HCT116 (cell line): ENCODE measurements at regions not wholly inside any gene's neighbourhood (a gene's known extent, or its start where the extent isn't known, plus 50 kb on each side); places are given as distances from the start of the nearest gene placed in this dataset.

Experiments used
- ATAC-seq: fragments of 200-7000 bp; cut with Tn5 transposase; 2 replicates; pipeline ENCODE4 v1.9.1; 2020; ENCODE audit warnings: mild to moderate bottlenecking, moderate library complexity
- BruUV-seq: library from RNA; stranded (reverse); fragments of 400-500 nt; replicated peaks from 2 replicates; lab custom pipeline; 2021; lab: Mats Ljungman, UMichigan
- CTCF ChIA-PET: fragments of 300-600 bp; sonication (Branson Sonifier 250); formaldehyde crosslinking; loops from one replicate; lab custom pipeline; 2021; ENCODE audit warnings: antibody characterized with exemption; lab: Charles Lee
- POLR2A ChIA-PET: fragments of 300-600, 350-600 bp; sonication (Branson Sonifier 250); formaldehyde crosslinking; loops from one replicate; lab custom pipeline; 2021; ENCODE audit warnings: antibody characterized with exemption; lab: Charles Lee
- RAD21 ChIA-PET, 2 experiments: fragments of 300-600 bp; sonication (Branson Sonifier 250); formaldehyde crosslinking; loops; one replicate each; lab custom pipeline; 2023; ENCODE audit warnings: low total read pairs in 2 of 2; ENCODE audit not compliant: uncharacterized antibody in 2 of 2, unreplicated experiment in 2 of 2, low non-redundant PET in 1 of 2; lab: Charles Lee
- DNase-seq: peaks from one replicate; pipeline ENCODE4 v3.0.0-alpha.2; 2010; ENCODE audit warnings: low read depth, low spot score
- H2AFZ ChIP-seq: fragments of 200-600 bp; shearing (Covaris generic), sonication (generic); 2 replicates; pipeline ENCODE4 v1.6.1; 2017; ENCODE audit warnings: low read depth, mixed run types, mixed read lengths, antibody characterized with exemption, low read length; ENCODE audit not compliant: poor library complexity, severe bottlenecking
- H3K27ac ChIP-seq: 2 replicates; pipeline ENCODE4 v1.5.1; 2012; ENCODE audit warnings: low read depth, low read length
- H3K27me3 ChIP-seq: fragments of 200-600 bp; sonication (generic); 2 replicates; pipeline ENCODE4 v1.6.1; 2016; ENCODE audit warnings: mixed run types, low read length, mixed read lengths; ENCODE audit not compliant: insufficient read depth
- H3K36me3 ChIP-seq, 2 experiments: fragments of 200-500 bp in 1 of 2; fragments of 200-600 bp in 1 of 2; sonication (Bioruptor generic) in 1 of 2; sonication (generic) in 1 of 2; 2 replicates each; pipeline versions ENCODE4 v1.5.1 to v1.6.1; 2014 to 2016; ENCODE audit warnings: low read length in 2 of 2, inconsistent platforms in 1 of 2, mixed read lengths in 1 of 2, mixed run types in 1 of 2; ENCODE audit not compliant: insufficient read depth in 2 of 2, control insufficient read depth in 1 of 2
- H3K4me1 ChIP-seq, 2 experiments: fragments of 200-600 bp in 1 of 2; sonication (generic) in 1 of 2; 2 replicates each; pipeline versions ENCODE4 v1.5.1 to v1.6.1; 2012 to 2017; ENCODE audit warnings: low read length in 2 of 2, inconsistent platforms in 1 of 2, mild to moderate bottlenecking in 1 of 2, mixed read lengths in 1 of 2, mixed run types in 1 of 2, moderate library complexity in 1 of 2; ENCODE audit not compliant: insufficient read depth in 2 of 2, control insufficient read depth in 1 of 2
- H3K4me2 ChIP-seq: fragments of 200-600 bp; sonication (generic); 2 replicates; pipeline ENCODE4 v1.6.1; 2017; ENCODE audit warnings: mixed run types, low read length, mixed read lengths
- H3K4me3 ChIP-seq, 2 experiments: fragments of 200-600 bp in 1 of 2; sonication (generic) in 1 of 2; replicated peaks in 1 of 2; 2 replicates each; pipeline ENCODE4 v1.5.1; 2011 to 2016; ENCODE audit warnings: low read length in 2 of 2, control low read depth in 1 of 2, low read depth in 1 of 2, mild to moderate bottlenecking in 1 of 2, mixed read lengths in 1 of 2, mixed run types in 1 of 2
- H3K79me2 ChIP-seq: fragments of 200-600 bp; sonication (generic); 2 replicates; pipeline ENCODE4 v1.6.1; 2017; ENCODE audit warnings: mild to moderate bottlenecking, mixed run types, low read length, moderate library complexity, mixed read lengths; ENCODE audit not compliant: insufficient read depth
- H3K9ac ChIP-seq: fragments of 200-600 bp; sonication (generic); 2 replicates; pipeline ENCODE4 v1.6.1; 2016; ENCODE audit warnings: low read length, mixed read lengths
- H3K9me2 ChIP-seq: fragments of 200-600 bp; sonication (generic), shearing (Covaris generic); 2 replicates; pipeline ENCODE4 v1.6.1; 2017; ENCODE audit warnings: mixed run types, mild to moderate bottlenecking, moderate library complexity; ENCODE audit not compliant: insufficient read depth
- H3K9me3 ChIP-seq, 2 experiments: fragments of 200-500 bp in 1 of 2; fragments of 200-600 bp in 1 of 2; sonication (Bioruptor generic) in 1 of 2; sonication (generic) in 1 of 2; 2 replicates each; pipeline ENCODE4 v1.6.1; 2014 to 2017; ENCODE audit warnings: low read length in 2 of 2, mixed read lengths in 2 of 2, inconsistent platforms in 1 of 2, low read depth in 1 of 2, mild to moderate bottlenecking in 1 of 2, mixed run types in 1 of 2, moderate library complexity in 1 of 2; ENCODE audit not compliant: control insufficient read depth in 1 of 2, insufficient read depth in 1 of 2
- H4K20me1 ChIP-seq: fragments of 200-600 bp; sonication (generic), shearing (Covaris generic); 2 replicates; pipeline ENCODE4 v1.6.1; 2017; ENCODE audit warnings: mixed run types, mild to moderate bottlenecking, moderate library complexity; ENCODE audit not compliant: insufficient read depth
- EGR1 ChIP-seq: IDR thresholded peaks from 2 replicates; pipeline ENCODE4 v1.6.1; 2012; ENCODE audit warnings: low read depth
- ELF1 ChIP-seq: IDR thresholded peaks from 2 replicates; pipeline ENCODE4 v1.6.1; 2012; ENCODE audit warnings: low read depth, borderline replicate concordance
- EZH2 ChIP-seq: fragments of 200-600 bp; sonication (generic); IDR thresholded peaks from 2 replicates; pipeline ENCODE4 v1.6.1; 2017; ENCODE audit warnings: antibody characterized with exemption, mixed run types
- FOSL1 ChIP-seq: IDR thresholded peaks from 2 replicates; pipeline ENCODE4 v1.6.1; 2012; ENCODE audit warnings: low read depth
- JUND ChIP-seq: IDR thresholded peaks from 2 replicates; pipeline ENCODE4 v1.6.1; 2012
- SP1 ChIP-seq: IDR thresholded peaks from 2 replicates; pipeline ENCODE4 v1.6.1; 2012; ENCODE audit warnings: low read depth
- ZBTB33 ChIP-seq: IDR thresholded peaks from 2 replicates; pipeline ENCODE4 v1.6.1; 2011; ENCODE audit warnings: mild to moderate bottlenecking, low read length, moderate library complexity; ENCODE audit not compliant: insufficient replicate concordance; ENCODE audit errors: extremely low read depth
- ZNF274 ChIP-seq: fragments of 200-500 bp; sonication (Bioruptor generic); IDR thresholded peaks from 2 replicates; pipeline ENCODE4 v1.6.1; 2014; ENCODE audit warnings: mild to moderate bottlenecking, low read depth, low read length, inconsistent platforms
- intact Hi-C: fragments of 100-400 bp; cut with micrococcal nuclease; formaldehyde crosslinking; loops from 2 replicates; pipeline ENCODE4 v1.10.0; 2022
- TF ChIP-seq, protein P1 (sequence below): IDR thresholded peaks from 2 replicates; pipeline ENCODE4 v1.6.1; 2012
- TF ChIP-seq, protein P2 (sequence below): IDR thresholded peaks from 2 replicates; pipeline ENCODE4 v1.6.1; 2012; ENCODE audit warnings: low read depth

GRCh38 chr6:68043122-68043398 lies 592.0 kb upstream of the ADGRB3 start:
- Histone ChIP-seq H3K79me2 (no peaks in the 10 kb centered on the region), H3K4me1 (no peaks in the 10 kb centered on the region), H3K4me2 (no peak overlapping the region), H3K9ac (no peak overlapping the region), H3K27me3 (no peaks in the 10 kb centered on the region), H3K9me3 (peaks cover 9 to 17% of the 10 kb centered on the region in 2 experiments; a peak in 3 of 4 replicates), H3K4me3 (no peak overlapping the region), H3K36me3 (no peaks in the 10 kb centered on the region), H3K27ac (no peak overlapping the region), H4K20me1 (no peaks in the 10 kb centered on the region), H3K9me2 (no peaks in the 10 kb centered on the region)
- ATAC-seq (no peak), DNase-seq (no peak)
- intact Hi-C loops = no loop called here
- no TSS peak for BruUV-seq
- RAD21 ChIA-PET = no interaction called here
- CTCF ChIA-PET = no interaction called here
- TF ChIP-seq, protein P1, sequence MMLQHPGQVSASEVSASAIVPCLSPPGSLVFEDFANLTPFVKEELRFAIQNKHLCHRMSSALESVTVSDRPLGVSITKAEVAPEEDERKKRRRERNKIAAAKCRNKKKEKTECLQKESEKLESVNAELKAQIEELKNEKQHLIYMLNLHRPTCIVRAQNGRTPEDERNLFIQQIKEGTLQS = no peak
- TF ChIP-seq FOSL1 (no peak), ZNF274 (no peak), EGR1 (no peak), ELF1 (no peak), SP1 (no peak), JUND (no peak), ZBTB33 (no peak), EZH2 (no peak)
- TF ChIP-seq, protein P2, sequence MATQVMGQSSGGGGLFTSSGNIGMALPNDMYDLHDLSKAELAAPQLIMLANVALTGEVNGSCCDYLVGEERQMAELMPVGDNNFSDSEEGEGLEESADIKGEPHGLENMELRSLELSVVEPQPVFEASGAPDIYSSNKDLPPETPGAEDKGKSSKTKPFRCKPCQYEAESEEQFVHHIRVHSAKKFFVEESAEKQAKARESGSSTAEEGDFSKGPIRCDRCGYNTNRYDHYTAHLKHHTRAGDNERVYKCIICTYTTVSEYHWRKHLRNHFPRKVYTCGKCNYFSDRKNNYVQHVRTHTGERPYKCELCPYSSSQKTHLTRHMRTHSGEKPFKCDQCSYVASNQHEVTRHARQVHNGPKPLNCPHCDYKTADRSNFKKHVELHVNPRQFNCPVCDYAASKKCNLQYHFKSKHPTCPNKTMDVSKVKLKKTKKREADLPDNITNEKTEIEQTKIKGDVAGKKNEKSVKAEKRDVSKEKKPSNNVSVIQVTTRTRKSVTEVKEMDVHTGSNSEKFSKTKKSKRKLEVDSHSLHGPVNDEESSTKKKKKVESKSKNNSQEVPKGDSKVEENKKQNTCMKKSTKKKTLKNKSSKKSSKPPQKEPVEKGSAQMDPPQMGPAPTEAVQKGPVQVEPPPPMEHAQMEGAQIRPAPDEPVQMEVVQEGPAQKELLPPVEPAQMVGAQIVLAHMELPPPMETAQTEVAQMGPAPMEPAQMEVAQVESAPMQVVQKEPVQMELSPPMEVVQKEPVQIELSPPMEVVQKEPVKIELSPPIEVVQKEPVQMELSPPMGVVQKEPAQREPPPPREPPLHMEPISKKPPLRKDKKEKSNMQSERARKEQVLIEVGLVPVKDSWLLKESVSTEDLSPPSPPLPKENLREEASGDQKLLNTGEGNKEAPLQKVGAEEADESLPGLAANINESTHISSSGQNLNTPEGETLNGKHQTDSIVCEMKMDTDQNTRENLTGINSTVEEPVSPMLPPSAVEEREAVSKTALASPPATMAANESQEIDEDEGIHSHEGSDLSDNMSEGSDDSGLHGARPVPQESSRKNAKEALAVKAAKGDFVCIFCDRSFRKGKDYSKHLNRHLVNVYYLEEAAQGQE = no peak
- TF ChIP-seq, all 23 proteins: peak for 0
- POLR2A ChIA-PET = no interaction called here
- H2AFZ ChIP-seq = no peak overlapping the region
